ENCODE measurements at regions not wholly inside any gene's neighbourhood (a gene's known extent, or its start where the extent isn't known, plus 50 kb on each side); places are given as distances from the start of the nearest gene placed in this dataset.

- Histone ChIP-seq H3F3A (ENCODE audit: low read depth) (no peaks in the 10 kb centered on the region), H2AFZ (replicated peaks) (no peak overlapping the region), H3K9ac (no peak overlapping the region), H3K9me3 (ENCODE audit: low read depth) (no peaks in the 10 kb centered on the region), H3K27ac (no peak overlapping the region), H4K20me1 (ENCODE audit: low read depth) (no peaks in the 10 kb centered on the region), H3K4me1 (no peaks in the 10 kb centered on the region), H3K36me3 (no peaks in the 10 kb centered on the region), H3K4me2 (no peak overlapping the region), H3K27me3 (no peaks in the 10 kb centered on the region), H3K79me2 (ENCODE audit: low read depth) (no peaks in the 10 kb centered on the region), H3K4me3 (no peak overlapping the region)
- no peak overlapping the region for H3K27ac Mint-ChIP-seq
- H3K4me3 Mint-ChIP-seq, result no peak overlapping the region
- H3K36me3 Mint-ChIP-seq, result no peaks in the 10 kb centered on the region
- TF ChIP-seq EZH2 (IDR thresholded peaks at IDR 0.05) (no peak), EZH2phosphoT487 (IDR thresholded peaks at IDR 0.05) (no peak)
- TF ChIP-seq, protein P1, sequence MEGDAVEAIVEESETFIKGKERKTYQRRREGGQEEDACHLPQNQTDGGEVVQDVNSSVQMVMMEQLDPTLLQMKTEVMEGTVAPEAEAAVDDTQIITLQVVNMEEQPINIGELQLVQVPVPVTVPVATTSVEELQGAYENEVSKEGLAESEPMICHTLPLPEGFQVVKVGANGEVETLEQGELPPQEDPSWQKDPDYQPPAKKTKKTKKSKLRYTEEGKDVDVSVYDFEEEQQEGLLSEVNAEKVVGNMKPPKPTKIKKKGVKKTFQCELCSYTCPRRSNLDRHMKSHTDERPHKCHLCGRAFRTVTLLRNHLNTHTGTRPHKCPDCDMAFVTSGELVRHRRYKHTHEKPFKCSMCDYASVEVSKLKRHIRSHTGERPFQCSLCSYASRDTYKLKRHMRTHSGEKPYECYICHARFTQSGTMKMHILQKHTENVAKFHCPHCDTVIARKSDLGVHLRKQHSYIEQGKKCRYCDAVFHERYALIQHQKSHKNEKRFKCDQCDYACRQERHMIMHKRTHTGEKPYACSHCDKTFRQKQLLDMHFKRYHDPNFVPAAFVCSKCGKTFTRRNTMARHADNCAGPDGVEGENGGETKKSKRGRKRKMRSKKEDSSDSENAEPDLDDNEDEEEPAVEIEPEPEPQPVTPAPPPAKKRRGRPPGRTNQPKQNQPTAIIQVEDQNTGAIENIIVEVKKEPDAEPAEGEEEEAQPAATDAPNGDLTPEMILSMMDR (IDR thresholded peaks at IDR 0.05), result no peak
- H3K9me3 Mint-ChIP-seq, result no peaks in the 10 kb centered on the region
- no peak for DNase-seq (ENCODE audit: low spot score)
- H3K4me1 Mint-ChIP-seq, result no peaks in the 10 kb centered on the region
- H3K27me3 Mint-ChIP-seq (ENCODE audit: insufficient read depth, low read depth), result no peaks in the 10 kb centered on the region
Observed at GRCh38 chr3:154050216-154050615, 71.0 kb upstream of the ARHGEF26 start.

GRCh38 chr3:154050766-154051165, 70.4 kb upstream of the ARHGEF26 start:
- H3K36me3 ChIP-seq, result no peaks in the 10 kb centered on the region
- TF ChIP-seq EZH2phosphoT487 (IDR thresholded peaks at IDR 0.05), result no peak
- no peak for TF ChIP-seq EZH2 (IDR thresholded peaks at IDR 0.05)
- TF ChIP-seq, protein P1 (IDR thresholded peaks at IDR 0.05), result no peak
- H3F3A ChIP-seq (ENCODE audit: low read depth), result no peaks in the 10 kb centered on the region
- H3K9ac ChIP-seq, result no peak overlapping the region
- Mint-ChIP-seq H3K27me3 (ENCODE audit: insufficient read depth, low read depth) (no peaks in the 10 kb centered on the region), H3K4me3 (no peak overlapping the region), H3K4me1 (no peaks in the 10 kb centered on the region), H3K27ac (no peak overlapping the region), H3K9me3 (no peaks in the 10 kb centered on the region), H3K36me3 (no peaks in the 10 kb centered on the region)
- H3K4me1 ChIP-seq, result no peaks in the 10 kb centered on the region
- no peaks in the 10 kb centered on the region for H3K27me3 ChIP-seq
- no peak overlapping the region for H3K27ac ChIP-seq
- H2AFZ ChIP-seq (replicated peaks), result no peak overlapping the region
- no peaks in the 10 kb centered on the region for H3K79me2 ChIP-seq (ENCODE audit: low read depth)
- no peak overlapping the region for H3K4me3 ChIP-seq
- no peaks in the 10 kb centered on the region for H3K9me3 ChIP-seq (ENCODE audit: low read depth)
- no peak for DNase-seq (ENCODE audit: low spot score)
- no peaks in the 10 kb centered on the region for H4K20me1 ChIP-seq (ENCODE audit: low read depth)
- H3K4me2 ChIP-seq, result no peak overlapping the region

GRCh38 chr3:154059833-154060232, 61.4 kb upstream of the ARHGEF26 start:
- Histone ChIP-seq H3K4me3 (no peak overlapping the region), H3K79me2 (ENCODE audit: low read depth) (no peaks in the 10 kb centered on the region), H3K27ac (no peak overlapping the region), H2AFZ (replicated peaks) (no peak overlapping the region), H3K9ac (no peak overlapping the region), H3F3A (ENCODE audit: low read depth) (no peaks in the 10 kb centered on the region), H3K4me2 (no peak overlapping the region), H4K20me1 (ENCODE audit: low read depth) (no peaks in the 10 kb centered on the region), H3K4me1 (peaks cover 8% of the 10 kb centered on the region), H3K9me3 (ENCODE audit: low read depth) (no peaks in the 10 kb centered on the region), H3K27me3 (no peaks in the 10 kb centered on the region), H3K36me3 (no peaks in the 10 kb centered on the region)
- H3K4me3 Mint-ChIP-seq, result no peak overlapping the region
- no peaks in the 10 kb centered on the region for H3K36me3 Mint-ChIP-seq
- H3K9me3 Mint-ChIP-seq, result no peaks in the 10 kb centered on the region
- no peak overlapping the region for H3K27ac Mint-ChIP-seq
- H3K27me3 Mint-ChIP-seq (ENCODE audit: insufficient read depth, low read depth), result no peaks in the 10 kb centered on the region
- TF ChIP-seq EZH2 (IDR thresholded peaks at IDR 0.05) (no peak), EZH2phosphoT487 (IDR thresholded peaks at IDR 0.05) (no peak)
- TF ChIP-seq, protein P1 (IDR thresholded peaks at IDR 0.05), result no peak
- peaks cover 28% of the 10 kb centered on the region for H3K4me1 Mint-ChIP-seq
- DNase-seq (ENCODE audit: low spot score), result no peak
